ENCODE measurements at regions not wholly inside any gene's neighbourhood (a gene's known extent, or its start where the extent isn't known, plus 50 kb on each side); places are given as distances from the start of the nearest gene placed in this dataset.

GRCh38 chr1:118337346-118337745 lies 152.3 kb upstream of the SPAG17 start:
- ChIA-PET CTCF (ENCODE audit: low intra/inter-chr PET ratio, low total read pairs) (no interaction called here), POLR2A (no interaction called here)
- Histone ChIP-seq H4K20me1 (ENCODE audit: insufficient read depth, low read length) (no peaks in the 10 kb centered on the region), H3K79me2 (ENCODE audit: insufficient read depth, low read length) (no peaks in the 10 kb centered on the region), H3K4me3 (replicated peaks in 1 of 3; ENCODE audit: insufficient read depth in 1 of 3, low read depth in 2 of 3, low read length in 3 of 3) (no peak overlapping the region), H3K27me3 (ENCODE audit: control insufficient read depth in 1 of 2, insufficient read depth in 2 of 2, low read length in 2 of 2) (no peaks in the 10 kb centered on the region; a peak in 1 of 5 replicates), H3K36me3 (replicated peaks in 1 of 2; ENCODE audit: control insufficient read depth in 1 of 2, insufficient read depth in 2 of 2, low read length in 2 of 2) (no peaks in the 10 kb centered on the region), H3K9me3 (ENCODE audit: low read length) (no peaks in the 10 kb centered on the region), H3K4me1 (ENCODE audit: insufficient read depth, low read length) (no peaks in the 10 kb centered on the region), H3K9ac (ENCODE audit: insufficient read depth, low read depth, low read length) (no peak overlapping the region), H2AFZ (ENCODE audit: low read length) (no peak overlapping the region), H3K27ac (ENCODE audit: extremely low read length, insufficient read depth, low read length) (no peak overlapping the region), H3K4me2 (ENCODE audit: low read depth, low read length) (no peak overlapping the region)
- BruUV-seq (replicated peaks): no TSS peak
- DNase-seq (ENCODE audit: low spot score): no peak
- no peak for ATAC-seq
- no peak for FAIRE-seq
- in situ Hi-C loops (cut with HindIII; ENCODE audit: extremely low pct_ligation_motif_present, low pct_unique_long_range_greater_than_20kb) (no loop called here), intact Hi-C loops (cut with micrococcal nuclease; ENCODE audit: unreplicated experiment) (no loop called here)
- TF ChIP-seq NCOR1 (IDR thresholded peaks at IDR 0.05; ENCODE audit: borderline replicate concordance, low read length): no peak

GRCh38 chr1:118335331-118335732 lies 150.3 kb upstream of the SPAG17 start:
- ATAC-seq: no peak
- Histone ChIP-seq H3K27me3 (ENCODE audit: control insufficient read depth in 1 of 2, insufficient read depth in 2 of 2, low read length in 2 of 2) (no peaks in the 10 kb centered on the region; a peak in 1 of 5 replicates), H3K4me1 (ENCODE audit: insufficient read depth, low read length) (no peaks in the 10 kb centered on the region), H3K9ac (ENCODE audit: insufficient read depth, low read depth, low read length) (no peak overlapping the region), H3K9me3 (ENCODE audit: low read length) (no peaks in the 10 kb centered on the region), H3K36me3 (replicated peaks in 1 of 2; ENCODE audit: control insufficient read depth in 1 of 2, insufficient read depth in 2 of 2, low read length in 2 of 2) (no peaks in the 10 kb centered on the region), H3K79me2 (ENCODE audit: insufficient read depth, low read length) (no peaks in the 10 kb centered on the region), H3K27ac (ENCODE audit: extremely low read length, insufficient read depth, low read length) (no peak overlapping the region), H4K20me1 (ENCODE audit: insufficient read depth, low read length) (no peaks in the 10 kb centered on the region), H3K4me3 (replicated peaks in 1 of 3; ENCODE audit: insufficient read depth in 1 of 3, low read depth in 2 of 3, low read length in 3 of 3) (no peak overlapping the region), H3K4me2 (ENCODE audit: low read depth, low read length) (no peak overlapping the region), H2AFZ (ENCODE audit: low read length) (no peak overlapping the region)
- ChIA-PET CTCF (ENCODE audit: low intra/inter-chr PET ratio, low total read pairs) (no interaction called here), POLR2A (no interaction called here)
- no peak for DNase-seq (ENCODE audit: low spot score)
- intact Hi-C loops (cut with micrococcal nuclease; ENCODE audit: unreplicated experiment) (no loop called here), in situ Hi-C loops (cut with HindIII; ENCODE audit: extremely low pct_ligation_motif_present, low pct_unique_long_range_greater_than_20kb) (no loop called here)
- no peak for FAIRE-seq
- no peak for TF ChIP-seq ZNF550 (CRISPR knock-in tag; IDR thresholded peaks at IDR 0.05; ENCODE audit: borderline replicate concordance)
- WGBS (ENCODE audit: low lambda C conversion rate): 22% methylated on average over 2 of the region's 2 CpGs
- BruUV-seq (replicated peaks): no TSS peak

GRCh38 chr1:118334506-118334905 lies 149.5 kb upstream of the SPAG17 start:
- no peak for FAIRE-seq
- ChIA-PET POLR2A (no interaction called here), CTCF (ENCODE audit: low intra/inter-chr PET ratio, low total read pairs) (no interaction called here)
- no peak overlapping the region for H3K4me3 ChIP-seq (replicated peaks in 1 of 3; ENCODE audit: insufficient read depth in 1 of 3, low read depth in 2 of 3, low read length in 3 of 3)
- intact Hi-C loops (cut with micrococcal nuclease; ENCODE audit: unreplicated experiment) (no loop called here), in situ Hi-C loops (cut with HindIII; ENCODE audit: extremely low pct_ligation_motif_present, low pct_unique_long_range_greater_than_20kb) (no loop called here)
- DNase-seq (ENCODE audit: low spot score): no peak
- ATAC-seq: no peak
- H3K4me1 ChIP-seq (ENCODE audit: insufficient read depth, low read length): no peaks in the 10 kb centered on the region
- TF ChIP-seq, protein P1, sequence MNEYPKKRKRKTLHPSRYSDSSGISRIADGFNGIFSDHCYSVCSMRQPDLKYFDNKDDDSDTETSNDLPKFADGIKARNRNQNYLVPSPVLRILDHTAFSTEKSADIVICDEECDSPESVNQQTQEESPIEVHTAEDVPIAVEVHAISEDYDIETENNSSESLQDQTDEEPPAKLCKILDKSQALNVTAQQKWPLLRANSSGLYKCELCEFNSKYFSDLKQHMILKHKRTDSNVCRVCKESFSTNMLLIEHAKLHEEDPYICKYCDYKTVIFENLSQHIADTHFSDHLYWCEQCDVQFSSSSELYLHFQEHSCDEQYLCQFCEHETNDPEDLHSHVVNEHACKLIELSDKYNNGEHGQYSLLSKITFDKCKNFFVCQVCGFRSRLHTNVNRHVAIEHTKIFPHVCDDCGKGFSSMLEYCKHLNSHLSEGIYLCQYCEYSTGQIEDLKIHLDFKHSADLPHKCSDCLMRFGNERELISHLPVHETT (CRISPR knock-in tag; conservative IDR thresholded peaks at IDR 0.05): no peak
- TF ChIP-seq CBFB (CRISPR knock-in tag; IDR thresholded peaks at IDR 0.05) (no peak), HNF4G (IDR thresholded peaks at IDR 0.05; ENCODE audit: borderline replicate concordance, low read depth, low read length) (no peak), HNF4G (CRISPR knock-in tag; IDR thresholded peaks at IDR 0.05; ENCODE audit: borderline replicate concordance, low read depth) (no peak), CCAR2 (optimal IDR thresholded peaks at IDR 0.05; ENCODE audit: low read depth, low read length) (no peak), HES4 (CRISPR knock-in tag; IDR thresholded peaks at IDR 0.05; ENCODE audit: borderline replicate concordance) (no peak), ZNF674 (CRISPR knock-in tag; IDR thresholded peaks at IDR 0.05; ENCODE audit: low read depth) (no peak), NFKBIZ (CRISPR knock-in tag; IDR thresholded peaks at IDR 0.05) (no peak)
- no peaks in the 10 kb centered on the region for H4K20me1 ChIP-seq (ENCODE audit: insufficient read depth, low read length)
- H3K36me3 ChIP-seq (replicated peaks in 1 of 2; ENCODE audit: control insufficient read depth in 1 of 2, insufficient read depth in 2 of 2, low read length in 2 of 2): no peaks in the 10 kb centered on the region
- BruUV-seq (replicated peaks): no TSS peak
- H3K9ac ChIP-seq (ENCODE audit: insufficient read depth, low read depth, low read length): no peak overlapping the region
- H3K4me2 ChIP-seq (ENCODE audit: low read depth, low read length): no peak overlapping the region
- no peaks in the 10 kb centered on the region for H3K79me2 ChIP-seq (ENCODE audit: insufficient read depth, low read length)
- no peaks in the 10 kb centered on the region for H3K9me3 ChIP-seq (ENCODE audit: low read length)
- no peak overlapping the region for H3K27ac ChIP-seq (ENCODE audit: extremely low read length, insufficient read depth, low read length)
- H3K27me3 ChIP-seq (ENCODE audit: control insufficient read depth in 1 of 2, insufficient read depth in 2 of 2, low read length in 2 of 2): no peaks in the 10 kb centered on the region; a peak in 1 of 5 replicates
- WGBS (ENCODE audit: low lambda C conversion rate): 13% methylated on average over 1 of the region's 1 CpG
- no peak overlapping the region for H2AFZ ChIP-seq (ENCODE audit: low read length)
